Activated CD4-positive, alpha-beta T cell treated with anti-CD3 and anti-CD28 coated beads for 24 hours (primary cell): ENCODE measurements at regions not wholly inside any gene's neighbourhood (a gene's known extent, or its start where the extent isn't known, plus 50 kb on each side); places are given as distances from the start of the nearest gene placed in this dataset.
"Not testable (repeated sequence)": the region's sequence is repeated elsewhere in the genome, so short reads cannot be mapped to it uniquely, and the experiment has no call there.

ENCODE experiments used
- DNase-seq, 2 donors: peaks; one replicate each; pipeline ENCODE4 v3.0.0-alpha.2; 2020; ENCODE audit warnings: low read depth in 2 of 2

DNA sequence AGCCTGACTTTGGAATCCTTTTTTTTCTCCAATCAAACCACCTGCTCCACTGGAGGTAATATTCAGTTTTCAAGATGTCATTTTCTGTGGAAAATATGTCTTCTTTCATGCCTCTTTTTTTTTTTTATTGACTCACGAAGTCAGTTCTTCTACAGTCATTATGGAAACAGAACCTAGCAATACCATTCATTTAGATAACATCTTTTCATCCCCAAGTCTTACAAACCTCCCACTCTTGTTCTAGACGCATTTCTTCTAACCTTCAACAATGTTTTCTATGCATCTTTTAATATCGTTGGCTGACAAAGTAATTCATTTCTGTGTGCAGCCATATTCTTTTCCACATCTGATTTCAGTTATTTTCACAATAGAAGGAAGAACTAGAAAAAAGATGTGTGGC lies 474.3 kb upstream of the CCDC196 start:
- no peak for DNase-seq

DNA sequence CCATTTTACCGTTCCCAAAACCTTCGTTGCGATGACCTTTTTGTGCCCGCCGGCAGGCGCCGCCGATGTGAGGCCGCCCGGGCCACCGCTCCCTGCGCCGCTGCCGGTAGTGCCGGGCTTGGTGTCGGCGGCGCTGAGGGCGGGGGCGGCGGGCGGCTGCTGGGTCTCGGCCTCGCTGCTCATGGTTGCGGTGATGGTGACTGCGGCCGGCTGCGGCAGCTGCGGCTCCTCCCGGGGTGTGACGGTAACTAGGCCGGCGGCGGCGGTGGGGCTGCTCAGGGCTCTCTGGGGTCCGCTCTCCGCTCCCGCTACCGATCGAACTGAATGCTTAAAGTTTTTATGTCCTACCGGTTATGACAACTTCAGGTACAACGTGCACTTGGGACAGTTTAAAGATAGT lies 472.6 kb upstream of the CCDC196 start:
- DNase-seq: not testable (repeated sequence)

DNA sequence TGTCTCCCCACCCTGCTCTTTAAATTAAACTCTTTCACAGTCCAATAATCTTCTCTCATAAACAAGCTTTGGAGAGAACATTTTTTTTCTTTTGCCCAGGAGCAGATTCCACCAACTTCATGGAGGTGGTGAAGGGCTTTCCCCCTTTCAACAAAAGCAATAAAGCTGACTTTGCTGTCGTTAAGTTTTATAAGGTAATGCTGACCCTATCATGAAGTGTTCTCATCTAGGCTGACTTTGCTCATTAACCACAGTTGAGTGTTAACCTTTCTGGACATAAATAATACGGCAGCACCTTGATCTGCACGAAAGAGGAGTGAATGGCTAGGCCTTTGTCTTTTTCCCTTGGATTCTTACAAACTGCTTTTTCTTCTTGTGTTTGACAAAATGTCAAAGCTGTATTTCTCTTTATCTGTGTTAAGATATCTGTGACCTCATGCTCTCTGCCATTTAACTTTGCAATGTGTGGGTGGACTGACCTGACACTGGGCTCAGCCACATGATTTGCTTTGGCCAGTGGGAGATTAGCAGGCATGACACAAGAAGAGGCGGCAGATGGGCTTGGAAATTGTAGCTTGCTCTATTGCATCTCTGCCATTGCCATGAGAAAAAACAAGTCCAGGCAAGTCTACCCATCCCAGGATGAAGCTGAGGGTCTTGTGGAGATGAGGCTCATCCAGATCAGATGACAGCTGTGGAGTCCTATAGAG lies 470.9 kb upstream of the CCDC196 start:
- no peak for DNase-seq

DNA sequence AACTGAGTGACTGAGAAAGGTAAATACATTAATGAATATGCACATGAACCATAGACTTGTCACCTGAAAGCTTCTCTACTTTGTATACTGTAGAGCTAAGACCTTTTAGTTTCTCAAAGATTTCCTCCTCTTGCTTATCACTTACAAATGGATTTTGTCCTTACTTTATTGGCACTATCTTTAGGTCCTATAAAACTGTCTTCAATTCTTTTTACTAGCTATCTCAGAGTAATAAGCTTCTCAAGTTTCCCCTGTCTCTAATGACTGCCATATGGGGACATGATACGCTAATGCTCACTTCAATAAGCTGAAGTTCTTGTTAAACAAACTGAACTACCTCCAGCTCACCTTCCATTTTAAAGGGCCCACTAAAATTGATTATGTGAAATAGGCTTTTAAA lies 468.2 kb upstream of the CCDC196 start:
- no peak for DNase-seq

DNA sequence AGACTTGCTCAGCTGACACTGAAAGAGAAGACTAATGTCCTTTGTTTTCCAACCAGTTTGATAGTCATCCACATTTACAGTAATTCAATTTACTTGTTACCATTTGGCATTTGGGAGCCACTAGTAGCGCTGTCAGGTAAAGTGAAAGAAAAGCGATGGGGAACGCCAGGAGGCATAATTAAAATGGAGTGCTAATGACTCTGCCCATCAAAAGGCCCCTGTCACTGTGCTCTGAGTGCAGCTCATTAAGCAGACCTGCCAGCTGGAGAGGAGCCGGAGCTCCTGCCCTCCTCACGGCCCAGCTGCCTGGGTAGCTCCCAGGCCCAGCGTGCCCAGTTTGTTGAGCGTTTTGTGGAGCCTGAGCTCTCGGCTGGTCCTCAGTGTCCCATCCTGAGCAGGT lies 463.6 kb upstream of the CCDC196 start:
- no peak for DNase-seq

DNA sequence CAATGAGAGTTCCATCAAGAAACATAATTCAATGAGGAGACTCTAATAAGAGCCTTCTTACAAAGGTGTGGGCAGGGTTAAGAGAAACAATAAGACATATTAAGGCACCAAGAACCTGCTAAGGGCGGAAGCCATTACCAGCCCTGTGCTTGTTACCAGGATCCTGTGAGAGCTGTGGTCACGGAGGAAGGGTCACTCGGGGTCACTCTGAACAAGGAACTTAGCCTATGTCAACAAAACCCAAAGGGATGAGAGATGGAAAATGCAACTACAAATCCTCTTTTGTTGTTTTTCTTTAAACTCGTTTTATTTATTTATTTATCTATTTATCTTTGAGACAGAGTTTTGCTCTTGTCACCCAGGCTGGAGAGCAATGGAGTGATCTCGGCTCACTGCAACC lies 460.4 kb upstream of the CCDC196 start:
- no peak for DNase-seq

DNA sequence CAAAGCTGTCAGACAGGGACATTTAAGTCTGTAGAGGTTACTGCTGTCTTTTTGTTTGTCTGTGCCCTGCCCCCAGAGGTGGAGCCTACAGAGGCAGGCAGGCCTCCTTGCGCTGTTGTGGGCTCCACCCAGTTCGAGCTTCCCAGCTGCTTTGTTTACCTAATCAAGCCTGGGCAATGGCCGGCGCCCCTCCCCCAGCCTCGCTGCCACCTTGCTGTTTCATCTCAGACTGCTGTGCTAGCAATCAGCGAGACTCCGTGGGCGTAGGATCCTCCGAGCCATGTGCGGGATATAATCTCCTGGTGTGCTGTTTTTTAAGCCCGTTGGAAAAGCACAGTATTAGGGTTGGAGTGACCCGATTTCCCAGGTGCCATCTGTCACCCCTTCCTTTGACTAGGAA lies 454.2 kb upstream of the CCDC196 start:
- DNase-seq: not testable (repeated sequence)

DNA sequence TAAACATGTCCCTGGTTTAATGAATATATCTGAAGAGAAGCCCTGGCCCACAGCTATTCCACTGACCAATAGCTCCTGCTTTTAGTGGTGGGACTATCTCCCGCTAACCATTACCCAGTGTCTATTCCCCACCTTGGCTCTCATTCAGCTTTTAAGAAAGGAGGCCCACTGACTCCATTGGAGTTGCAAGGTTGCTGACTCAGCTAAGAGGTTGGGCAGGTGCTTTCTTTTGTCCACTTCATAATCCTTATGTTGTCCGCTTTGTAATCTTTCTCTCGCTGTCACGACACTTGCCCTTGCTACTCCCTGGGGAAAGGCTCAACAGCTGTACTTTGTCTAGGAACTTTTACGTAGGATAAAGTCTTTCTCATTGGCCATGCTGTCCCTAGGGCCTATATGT lies 453.4 kb upstream of the CCDC196 start:
- no peak for DNase-seq

DNA sequence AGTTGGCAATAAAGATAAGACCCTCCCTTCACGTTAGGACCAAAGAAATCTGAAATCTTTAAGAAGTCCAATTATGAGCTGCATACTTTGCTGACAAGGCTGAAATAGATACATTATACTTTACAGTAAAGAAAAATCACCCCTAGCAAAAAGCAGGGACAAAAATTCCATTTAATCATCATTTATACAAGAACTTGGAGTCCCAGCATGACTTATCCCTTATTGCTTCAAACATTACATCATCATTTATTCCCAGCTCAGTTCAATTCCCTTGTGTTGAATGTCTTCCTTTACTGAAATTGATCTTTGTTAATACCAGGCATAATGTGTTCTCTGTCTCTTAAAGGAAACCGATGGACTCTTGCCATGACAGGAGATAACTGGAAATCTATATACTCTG lies 449.6 kb upstream of the CCDC196 start:
- no peak for DNase-seq

DNA sequence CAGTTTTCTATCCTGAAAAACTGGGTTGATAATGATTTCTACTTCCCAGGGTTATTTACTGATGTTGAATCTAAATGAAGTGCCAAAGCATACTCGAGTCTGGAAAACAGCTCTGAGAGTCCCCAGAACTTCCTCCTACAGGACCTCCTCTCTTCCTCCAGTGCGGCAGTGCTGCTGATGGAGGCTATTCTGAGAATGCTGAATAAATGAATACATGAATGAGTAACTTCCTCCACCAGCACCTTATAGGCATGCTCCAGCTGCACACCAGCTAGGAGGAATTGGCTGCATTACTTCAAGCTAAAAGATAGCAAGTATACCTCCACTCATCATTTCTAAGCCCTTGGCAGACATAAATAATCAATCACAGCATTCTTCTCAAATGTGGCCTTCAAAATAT lies 448.8 kb upstream of the CCDC196 start:
- no peak for DNase-seq

DNA sequence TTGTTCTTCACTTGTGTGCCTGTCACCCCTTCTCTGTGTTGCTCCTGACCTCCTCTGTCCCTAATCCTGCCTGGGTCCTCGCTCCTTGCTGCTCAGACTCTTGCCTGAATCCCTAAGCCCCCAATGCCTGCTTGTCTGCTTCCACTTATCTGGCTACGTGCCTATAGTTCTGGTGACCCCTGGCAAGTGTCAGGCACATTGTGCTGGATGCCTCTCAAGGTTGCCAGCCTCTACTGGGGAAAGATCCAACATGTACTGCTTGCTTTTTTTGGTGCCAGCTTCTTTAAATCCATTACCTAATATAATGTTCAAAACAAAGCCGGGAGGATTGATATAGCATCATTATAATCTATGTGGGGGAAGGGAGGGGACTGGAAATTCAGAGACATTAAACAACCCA lies 448.0 kb upstream of the CCDC196 start:
- DNase-seq: no peak

DNA sequence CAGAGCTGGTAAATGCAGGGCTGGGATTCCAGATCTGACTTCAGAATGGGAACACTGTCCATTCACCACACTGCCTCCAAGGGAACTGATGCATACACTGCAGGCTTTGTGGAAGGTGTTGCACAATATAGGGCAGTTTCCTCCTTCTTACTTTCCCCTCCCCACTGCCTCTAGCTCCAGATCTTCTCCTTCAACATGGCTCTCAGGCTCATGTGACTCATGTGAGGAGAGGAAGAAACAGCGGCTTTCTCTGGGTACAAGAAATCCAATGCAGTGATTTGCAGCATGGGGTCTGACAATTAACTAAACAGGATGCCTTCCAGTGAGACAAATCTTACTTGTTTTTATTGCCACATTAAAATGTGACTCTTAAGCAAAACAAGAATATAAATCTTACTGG lies 447.6 kb upstream of the CCDC196 start:
- no peak for DNase-seq

DNA sequence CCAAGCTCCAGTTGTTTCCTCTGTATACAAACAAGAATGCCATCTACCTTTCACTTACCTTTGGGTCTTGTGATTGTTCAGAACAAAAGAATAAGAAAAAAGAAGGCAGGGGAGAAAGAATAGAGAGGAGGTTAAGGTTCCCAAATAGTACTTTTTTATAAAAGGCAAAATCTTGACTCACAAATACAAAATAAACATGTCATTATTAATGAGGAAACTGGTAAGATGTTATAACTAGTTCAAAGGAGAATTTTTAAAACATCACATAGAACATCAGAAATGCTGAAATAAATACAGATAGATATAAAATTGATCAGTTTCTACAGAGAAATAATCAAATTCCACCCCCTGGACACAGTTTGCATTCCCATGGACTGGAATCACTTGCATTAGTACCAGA lies 446.7 kb upstream of the CCDC196 start:
- DNase-seq: no peak

DNA sequence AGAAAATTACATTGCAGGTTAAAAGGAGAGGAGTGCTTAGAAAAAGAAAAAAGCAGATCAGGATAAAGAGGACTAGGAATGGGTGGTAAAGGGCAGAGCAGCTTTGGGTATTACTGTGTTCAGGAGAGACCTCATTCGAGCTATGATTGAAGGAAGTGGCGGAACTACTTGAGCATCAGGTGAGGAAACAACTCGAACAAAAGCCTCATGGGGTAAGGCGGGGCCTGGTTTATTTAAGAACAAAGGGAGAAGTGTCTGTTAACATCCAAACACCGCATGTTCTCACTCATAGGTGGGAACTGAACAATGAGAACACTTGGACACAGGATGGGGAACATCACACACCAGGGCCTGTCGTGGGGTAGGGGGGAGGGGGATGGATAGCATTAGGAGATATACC lies 444.6 kb upstream of the CCDC196 start:
- no peak for DNase-seq

DNA sequence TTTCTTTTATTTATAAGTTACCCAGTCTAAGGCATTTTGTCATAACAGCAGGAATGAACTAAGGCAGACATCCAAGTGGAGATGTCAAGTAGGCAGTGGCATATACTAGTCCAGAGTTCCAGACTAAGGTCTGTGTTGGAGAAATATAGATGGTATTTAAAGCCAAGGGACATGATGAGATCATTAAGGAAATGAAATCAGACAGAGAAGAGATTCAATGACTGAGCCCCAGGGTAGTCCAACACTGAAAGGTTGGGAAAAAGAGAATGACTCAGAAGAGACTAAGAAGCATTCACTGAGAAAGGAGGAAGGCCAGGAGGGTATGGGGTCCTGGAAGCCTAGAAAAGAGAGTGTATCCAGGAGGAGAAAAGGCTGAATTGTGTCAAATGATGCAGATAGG lies 442.2 kb upstream of the CCDC196 start:
- no peak for DNase-seq

DNA sequence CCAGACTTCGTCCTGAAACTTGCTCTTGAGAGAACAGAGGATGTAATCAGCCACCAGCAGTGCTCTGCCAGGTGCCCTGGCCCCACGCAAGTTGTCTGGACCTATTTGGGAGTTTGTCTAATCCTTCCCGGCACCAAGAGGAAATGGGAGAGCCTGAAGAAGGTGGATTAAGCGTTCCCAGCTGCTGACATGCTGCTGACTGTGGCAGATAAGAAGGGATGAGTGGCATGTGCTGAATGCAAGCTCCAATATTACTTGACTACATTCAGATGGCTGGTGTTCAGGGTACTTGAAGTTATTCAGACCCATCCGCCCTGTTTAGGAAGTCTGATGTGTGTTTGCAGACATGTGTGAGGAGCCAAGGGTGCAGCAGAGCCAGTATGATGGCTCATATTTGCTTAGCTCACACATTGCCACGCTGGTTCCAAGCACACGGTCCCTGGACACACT lies 440.6 kb upstream of the CCDC196 start:
- DNase-seq: no peak

DNA sequence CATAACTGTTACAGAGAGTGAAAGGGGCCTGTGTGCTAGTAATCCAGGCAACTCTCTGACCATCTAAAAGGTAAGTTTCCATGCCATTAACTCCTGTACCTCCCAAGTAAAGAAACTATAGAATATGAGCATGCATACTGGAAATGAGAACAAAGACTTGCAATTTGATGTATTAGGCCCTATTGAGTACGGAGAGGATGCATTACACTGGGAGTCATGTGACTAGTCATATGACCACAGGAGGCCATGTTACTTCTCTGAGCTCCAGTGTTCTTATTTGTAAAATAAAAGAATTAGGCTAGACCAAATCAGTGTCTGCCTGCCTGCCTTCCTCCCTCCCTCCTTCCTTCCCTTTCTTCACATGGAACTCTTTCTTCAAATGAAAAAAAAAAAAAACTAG lies 440.1 kb upstream of the CCDC196 start:
- DNase-seq: no peak

DNA sequence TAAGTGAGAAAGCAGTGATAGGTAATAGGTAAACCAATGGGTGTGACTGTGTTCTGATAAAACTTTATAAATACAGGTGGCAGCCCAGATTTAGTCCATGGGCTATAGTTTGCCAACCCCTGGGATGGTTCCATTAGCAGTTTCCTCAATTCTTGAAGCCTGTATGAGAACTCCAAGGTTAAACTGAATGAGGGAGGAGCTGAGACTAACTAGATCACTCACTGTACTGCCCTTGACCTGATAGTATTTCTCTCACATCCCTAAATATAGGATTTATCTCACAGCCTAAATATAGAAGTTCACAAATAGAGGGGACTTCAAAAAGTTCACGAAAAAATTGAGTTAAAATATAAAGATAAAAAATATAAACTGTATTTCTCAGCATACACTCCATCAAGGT lies 439.6 kb upstream of the CCDC196 start:
- DNase-seq: no peak

DNA sequence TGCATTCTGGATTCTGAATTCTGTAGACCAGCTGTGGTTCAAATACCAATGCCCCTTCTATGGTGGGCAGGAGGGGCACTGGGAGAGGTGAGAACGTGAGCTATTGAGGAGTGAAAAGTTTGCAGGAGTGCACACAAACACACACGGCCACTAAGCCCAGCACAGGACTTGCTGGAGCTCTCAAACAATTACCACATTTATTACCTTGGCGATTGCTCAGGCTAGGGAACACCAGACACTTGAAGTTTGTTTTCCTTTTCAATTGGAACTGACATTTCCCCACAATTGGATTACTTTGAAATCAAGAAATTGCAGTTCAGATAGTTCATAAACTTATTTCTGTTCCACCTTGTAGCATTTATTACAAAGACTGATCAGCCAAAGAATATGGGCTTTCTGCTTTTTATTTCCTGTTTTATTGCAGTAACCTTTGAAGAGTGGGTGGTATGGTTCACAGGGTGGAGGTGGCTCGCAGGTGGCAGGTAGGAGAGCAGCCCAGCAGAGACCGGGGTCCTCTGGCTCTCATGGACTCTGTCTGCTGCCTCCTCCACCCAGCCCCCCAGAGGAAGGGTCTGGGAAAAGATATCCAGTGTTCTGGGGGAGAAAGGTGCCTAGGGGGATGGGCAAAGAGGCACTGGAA lies 429.8 kb upstream of the CCDC196 start:
- no peak for DNase-seq

DNA sequence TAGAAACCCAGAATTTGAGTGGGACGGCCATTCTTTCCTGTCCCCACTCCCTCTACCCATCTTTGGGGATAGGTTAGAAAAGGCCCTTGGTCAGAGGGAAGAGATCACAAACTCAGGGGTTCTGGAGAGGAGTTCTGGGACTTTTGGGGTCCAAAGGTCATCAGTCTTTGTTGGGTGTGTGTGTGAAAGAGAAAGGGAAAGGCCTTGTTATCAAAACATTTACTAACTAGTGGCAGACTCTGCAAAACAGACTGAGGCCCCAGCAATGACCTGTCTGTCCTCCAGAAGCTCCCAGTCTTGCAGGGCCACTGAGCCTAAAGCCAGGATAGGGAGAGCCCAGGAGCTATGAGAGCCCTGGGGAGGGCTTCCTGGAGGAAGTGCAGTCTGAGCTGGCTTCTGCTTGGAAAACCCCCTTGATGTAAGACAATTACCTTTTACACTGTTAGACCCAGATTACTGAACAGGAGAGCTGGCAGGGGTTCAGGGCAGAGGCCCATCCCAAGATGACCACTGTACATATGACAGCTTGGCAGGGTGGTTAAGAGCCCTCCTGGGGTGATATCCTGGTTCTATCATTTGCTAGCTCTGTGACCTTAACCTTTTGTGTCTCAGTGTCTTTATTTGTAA lies 429.1 kb upstream of the CCDC196 start:
- DNase-seq: no peak

DNA sequence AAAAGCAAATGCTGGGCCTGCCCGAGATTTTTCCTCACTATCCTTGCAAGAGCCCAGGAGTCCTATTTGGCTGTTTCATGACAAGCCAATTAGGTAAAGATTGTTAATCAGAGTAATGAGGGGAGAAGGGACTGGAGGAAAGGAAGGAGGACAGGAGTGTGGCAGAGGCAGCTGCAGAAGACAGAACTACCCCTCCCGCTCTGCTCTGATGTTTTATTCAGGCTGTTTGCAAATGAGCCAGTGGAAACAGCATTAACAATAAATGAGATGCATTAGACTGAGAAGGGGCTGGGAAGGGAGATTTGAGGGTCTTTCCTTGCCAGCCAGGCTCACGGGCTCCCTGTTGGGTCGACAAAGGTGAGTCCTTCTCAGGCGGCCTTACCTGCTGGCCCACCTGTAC lies 421.0 kb upstream of the CCDC196 start:
- no peak for DNase-seq

DNA sequence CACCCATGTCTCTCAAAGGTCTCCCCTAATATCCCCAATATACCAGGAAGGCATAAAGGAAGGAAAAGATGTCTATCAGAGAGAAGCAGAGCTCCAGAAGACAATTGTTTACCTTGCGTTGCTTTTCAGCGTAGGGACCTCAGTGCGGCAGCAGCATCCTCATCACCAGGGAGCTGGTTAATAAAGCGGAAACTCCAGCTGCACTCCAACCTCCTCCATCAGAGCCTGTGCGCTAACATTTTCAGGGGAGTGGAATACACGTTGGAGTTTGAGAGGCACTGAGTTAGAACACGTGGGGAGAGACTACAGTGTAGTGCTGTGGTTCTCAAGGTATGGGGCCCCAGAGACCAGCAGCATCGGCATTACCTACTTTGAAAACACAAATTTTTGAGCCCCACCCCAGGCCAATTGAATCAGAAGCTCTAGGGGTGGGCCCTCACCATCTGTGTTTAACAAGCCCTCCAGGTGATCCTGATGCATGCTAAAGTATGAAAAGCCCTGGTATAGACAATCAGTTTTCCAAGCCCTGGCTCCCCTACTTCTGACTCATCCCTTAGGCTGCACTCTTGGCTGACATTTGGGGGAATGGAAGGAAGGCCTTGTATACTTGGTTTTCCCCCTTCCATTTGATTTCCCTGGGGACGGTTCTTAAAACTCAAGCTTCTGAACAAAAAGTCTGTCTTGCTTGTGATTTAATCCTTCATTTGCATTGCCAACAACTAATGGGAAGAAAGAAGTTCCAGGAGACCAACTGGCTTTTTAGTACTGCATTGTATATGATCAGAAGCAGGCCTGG lies 419.0 kb upstream of the CCDC196 start:
- no peak for DNase-seq

DNA sequence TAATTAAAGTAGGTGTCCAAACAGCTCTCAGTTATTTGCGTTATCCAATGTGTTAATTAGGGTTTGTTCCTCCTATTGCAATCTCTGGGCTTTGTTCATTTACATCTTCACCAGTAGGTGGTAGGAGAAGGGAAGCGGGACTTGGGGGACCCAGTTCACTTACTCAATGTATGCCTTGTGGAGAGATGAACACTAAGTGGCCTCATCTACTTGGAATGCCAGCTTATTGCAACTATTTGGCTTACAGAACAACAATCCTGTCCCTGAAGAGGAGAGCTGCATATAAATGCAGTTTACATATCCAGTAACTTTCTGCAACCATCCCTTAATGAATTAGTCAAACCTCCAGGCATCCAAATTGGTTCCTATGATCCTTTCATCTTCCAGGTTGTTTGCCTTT lies 417.1 kb upstream of the CCDC196 start:
- no peak for DNase-seq
